Left lung (tissue), 4 donors: ENCODE measurements at regions not wholly inside any gene's neighbourhood (a gene's known extent, or its start where the extent isn't known, plus 50 kb on each side); places are given as distances from the start of the nearest gene placed in this dataset.
A peak's percentile ranks its signal among the peaks of the same experiment; 100 is the strongest.

Experiments
- ATAC-seq: fragments of 200-7000 bp; cut with Tn5 transposase; one replicate; pipeline ENCODE4 v1.9.1; 2020; ENCODE audit warnings: moderate library complexity
- DNase-seq, 4 donors: peaks; one replicate each; pipeline ENCODE4 v3.0.0-alpha.2; 2013 to 2020
- H3K27ac ChIP-seq, 2 donors: fragments of 200-600 bp; sonication (generic) in 1 of 2; one replicate each; pipeline versions ENCODE4 v1.5.0 to v1.8.0; 2020 to 2021
- H3K27me3 ChIP-seq, 2 donors: fragments of 200-600 bp; sonication (generic) in 1 of 2; one replicate each; pipeline versions ENCODE4 v1.5.0 to v1.8.0; 2020 to 2021
- H3K36me3 ChIP-seq, 2 donors: fragments of 200-600 bp; sonication (generic) in 1 of 2; one replicate each; pipeline versions ENCODE4 v1.5.0 to v1.8.0; 2020 to 2021
- H3K4me1 ChIP-seq, 2 donors: fragments of 200-600 bp; one replicate each; pipeline ENCODE4 v1.8.0; 2021
- H3K4me3 ChIP-seq, 2 donors: fragments of 200-600 bp; sonication (generic) in 1 of 2; one replicate each; pipeline versions ENCODE4 v1.5.0 to v1.8.0; 2020 to 2021; ENCODE audit warnings: mild to moderate bottlenecking in 1 of 2
- H3K9me3 ChIP-seq, 2 donors: fragments of 200-600 bp; sonication (generic) in 1 of 2; one replicate each; pipeline versions ENCODE4 v1.5.0 to v1.8.0; 2020 to 2021
- CTCF ChIP-seq, 2 donors: fragments of 200-600 bp; sonication (generic) in 1 of 2; IDR thresholded peaks; one replicate each; pipeline versions ENCODE4 v1.5.0 to v1.8.0; 2021; ENCODE audit warnings: antibody characterized with exemption in 2 of 2
- intact Hi-C, 2 donors: fragments of 100-400 bp; cut with DNase I; formaldehyde crosslinking; loops; one replicate each; pipeline versions ENCODE4 v1.11.2 to v1.14.2; 2022
- donor health status: DM: no; HTN: yes; CAD: no.
- donor health status: DM: no; HTN: no; CAD: no.

DNA sequence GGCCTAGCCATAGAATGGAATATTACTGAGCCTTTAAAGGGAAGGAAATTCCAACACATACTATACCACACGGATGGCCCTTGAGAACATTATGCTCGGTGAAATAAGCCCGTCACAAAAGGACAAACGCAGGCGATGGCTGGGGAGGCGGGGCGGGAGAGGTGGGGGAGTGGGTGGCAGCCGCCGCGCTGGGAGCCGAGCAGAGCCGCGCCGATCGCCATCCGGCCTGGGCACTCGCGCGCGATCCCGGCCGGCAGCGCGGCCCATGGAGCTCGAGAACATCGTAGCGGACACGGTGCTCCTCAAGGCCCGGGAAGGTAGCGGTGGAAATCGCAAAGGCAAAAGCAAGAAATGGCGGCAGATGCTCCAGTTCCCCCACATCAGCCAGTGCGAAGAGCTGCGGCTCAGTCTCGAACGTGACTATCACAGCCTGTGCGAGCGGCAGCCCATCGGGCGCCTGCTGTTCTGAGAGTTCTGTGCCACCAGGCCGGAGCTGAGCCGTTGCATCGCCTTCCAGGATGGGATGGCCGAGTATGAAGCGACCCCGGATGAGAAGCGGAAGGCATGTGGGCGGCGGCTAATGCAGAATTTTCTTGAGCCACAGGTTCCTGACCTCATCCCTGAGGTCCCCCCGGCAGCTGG, 140.1 kb downstream of the ZDHHC20 start:
- no peak for DNase-seq
- H3K4me3 ChIP-seq: no peak overlapping the region
- H3K36me3 ChIP-seq: peaks cover 0 to 8% of the 10 kb centered on the region in 2 donors
- TF ChIP-seq CTCF (IDR thresholded peaks at IDR 0.05): no peak
- ATAC-seq: peak; percentile 55
- H3K9me3 ChIP-seq: peaks cover 0 to 2% of the 10 kb centered on the region in 2 donors
- intact Hi-C loops: no loop called here
- H3K4me1 ChIP-seq: no peaks in the 10 kb centered on the region
- H3K27ac ChIP-seq: no peak overlapping the region
- no peaks in the 10 kb centered on the region for H3K27me3 ChIP-seq

DNA sequence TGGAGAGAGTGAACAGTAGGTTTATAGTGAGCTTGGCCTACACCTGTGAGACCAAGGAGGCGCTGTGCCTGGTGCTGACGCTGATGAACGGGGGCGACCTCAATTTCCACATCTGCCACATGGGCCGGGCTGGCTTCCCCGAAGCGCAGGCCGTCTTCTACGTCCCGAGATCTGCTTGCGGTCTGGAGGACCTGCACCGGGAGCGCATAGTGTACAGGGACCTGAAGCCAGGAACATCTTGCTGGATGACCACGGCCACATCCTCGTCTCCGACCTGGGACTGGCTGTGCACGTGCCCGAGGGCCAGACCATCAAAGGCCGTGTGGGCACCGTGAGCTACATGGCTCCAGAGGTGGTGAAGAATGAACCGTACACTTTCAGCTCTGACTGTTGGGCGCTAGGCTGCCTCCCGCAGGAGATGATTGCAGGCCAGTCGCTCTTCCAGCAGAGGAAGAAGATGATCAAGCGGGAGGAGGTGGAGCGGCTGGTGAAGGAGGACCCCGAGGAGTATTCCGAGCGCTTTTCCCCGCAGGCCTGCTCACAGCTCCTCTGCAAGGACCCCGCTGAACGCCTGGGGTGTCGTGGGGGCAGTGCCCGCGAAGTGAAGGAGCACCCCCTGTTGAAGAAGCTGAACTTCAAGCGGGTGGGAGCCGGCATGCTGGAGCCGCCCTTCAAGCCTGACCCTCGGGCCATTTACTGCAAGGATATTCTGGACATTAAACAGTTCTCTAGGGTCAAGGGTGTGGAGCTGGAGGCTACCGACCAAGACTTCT, 139.0 kb downstream of the ZDHHC20 start:
- peaks cover 0 to 8% of the 10 kb centered on the region in 2 donors for H3K36me3 ChIP-seq
- no peak overlapping the region for H3K4me3 ChIP-seq
- no peak overlapping the region for H3K27ac ChIP-seq
- H3K4me1 ChIP-seq: no peaks in the 10 kb centered on the region
- DNase-seq (no peak), ATAC-seq (no peak)
- H3K27me3 ChIP-seq: no peaks in the 10 kb centered on the region
- H3K9me3 ChIP-seq: peaks cover 0 to 2% of the 10 kb centered on the region in 2 donors
- no peak for TF ChIP-seq CTCF (IDR thresholded peaks at IDR 0.05)
- intact Hi-C loops: no loop called here

- Histone ChIP-seq H3K9me3 (peaks cover 0 to 2% of the 10 kb centered on the region in 2 donors), H3K4me1 (peaks cover 0 to under 1% of the 10 kb centered on the region in 2 donors), H3K27me3 (no peaks in the 10 kb centered on the region), H3K36me3 (peaks cover 0 to 8% of the 10 kb centered on the region in 2 donors), H3K27ac (no peak overlapping the region), H3K4me3 (no peak overlapping the region)
- DNase-seq (no peak), ATAC-seq (no peak)
- no peak for TF ChIP-seq CTCF (IDR thresholded peaks at IDR 0.05)
- intact Hi-C loops: no loop called here
Observed at GRCh38 chr13:21320642-21321034, 138.5 kb downstream of the ZDHHC20 start.

- DNase-seq (no peak), ATAC-seq (no peak)
- Histone ChIP-seq H3K27me3 (no peaks in the 10 kb centered on the region), H3K4me1 (peaks cover 0 to 3% of the 10 kb centered on the region in 2 donors), H3K36me3 (peaks cover 0 to 8% of the 10 kb centered on the region in 2 donors), H3K9me3 (peaks cover 0 to 2% of the 10 kb centered on the region in 2 donors), H3K27ac (no peak overlapping the region), H3K4me3 (no peak overlapping the region)
- intact Hi-C loops: no loop called here
- no peak for TF ChIP-seq CTCF (IDR thresholded peaks at IDR 0.05)
Observed at GRCh38 chr13:21321269-21321668, 137.8 kb downstream of the ZDHHC20 start.

DNA sequence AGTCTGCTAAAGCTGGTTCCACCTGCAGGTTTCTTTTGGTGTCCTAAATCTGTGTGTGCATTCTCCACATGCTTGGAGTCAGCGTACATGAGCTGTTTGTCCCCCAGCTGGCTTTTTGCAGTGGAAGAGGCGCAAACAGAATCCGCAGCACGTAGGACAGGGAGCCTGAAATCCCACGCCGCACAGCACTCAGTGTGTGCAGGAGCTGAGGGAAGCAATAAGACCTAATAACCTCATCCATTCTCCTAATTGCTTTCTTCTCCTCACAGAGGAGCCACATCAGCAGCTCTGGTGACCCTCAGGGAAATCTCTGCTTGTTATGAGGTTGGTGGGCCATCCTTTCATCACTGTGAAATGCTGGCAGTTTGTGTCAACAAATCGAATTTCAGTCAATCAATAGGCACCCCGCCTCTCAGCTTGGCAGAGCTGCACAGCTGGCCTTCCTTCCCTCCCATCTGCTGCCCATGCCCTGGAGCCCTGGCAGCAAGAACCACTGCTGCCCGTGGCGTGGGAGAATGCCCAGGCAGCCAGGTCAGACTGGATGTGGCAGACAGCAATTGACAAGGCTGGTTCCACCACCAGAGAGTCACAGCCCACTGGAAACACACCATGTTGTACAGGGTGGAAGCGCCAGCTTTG, 136.7 kb downstream of the ZDHHC20 start:
- TF ChIP-seq CTCF (IDR thresholded peaks at IDR 0.05): no peak
- peaks cover 0 to 3% of the 10 kb centered on the region in 2 donors for H3K4me1 ChIP-seq
- DNase-seq (no peak), ATAC-seq (no peak)
- H3K27me3 ChIP-seq: no peaks in the 10 kb centered on the region
- no peak overlapping the region for H3K27ac ChIP-seq
- H3K4me3 ChIP-seq: no peak overlapping the region
- intact Hi-C loops: no loop called here
- H3K9me3 ChIP-seq: peaks cover 0 to 2% of the 10 kb centered on the region in 2 donors
- peaks cover 0 to 8% of the 10 kb centered on the region in 2 donors for H3K36me3 ChIP-seq
